HUES48 (cell line): ENCODE measurements at regions not wholly inside any gene's neighbourhood (a gene's known extent, or its start where the extent isn't known, plus 50 kb on each side); places are given as distances from the start of the nearest gene placed in this dataset.

Source experiments
- H3K27ac ChIP-seq: one replicate; pipeline ENCODE4 v1.7.0; 2013; ENCODE audit warnings: low read depth, low read length, inconsistent platforms
- H3K27me3 ChIP-seq: 2 replicates; pipeline ENCODE4 v1.6.1; 2013; ENCODE audit warnings: mild to moderate bottlenecking, low read length; ENCODE audit not compliant: control insufficient read depth, insufficient read depth
- H3K36me3 ChIP-seq: 2 replicates; pipeline ENCODE4 v1.6.1; 2013; ENCODE audit warnings: low read length; ENCODE audit not compliant: control insufficient read depth, insufficient read depth
- H3K4me1 ChIP-seq: 2 replicates; pipeline ENCODE4 v1.6.1; 2013; ENCODE audit warnings: mild to moderate bottlenecking, low read length; ENCODE audit not compliant: control insufficient read depth, insufficient read depth
- H3K4me3 ChIP-seq: 2 replicates; pipeline ENCODE4 v1.5.1; 2013; ENCODE audit warnings: mild to moderate bottlenecking, low read depth, low read length
- H3K9ac ChIP-seq: 2 replicates; pipeline ENCODE4 v1.6.1; 2013; ENCODE audit warnings: mild to moderate bottlenecking, low read depth, low read length, moderate library complexity
- H3K9me3 ChIP-seq: 2 replicates; pipeline ENCODE4 v1.6.1; 2013; ENCODE audit warnings: low read length; ENCODE audit not compliant: control insufficient read depth, insufficient read depth

DNA sequence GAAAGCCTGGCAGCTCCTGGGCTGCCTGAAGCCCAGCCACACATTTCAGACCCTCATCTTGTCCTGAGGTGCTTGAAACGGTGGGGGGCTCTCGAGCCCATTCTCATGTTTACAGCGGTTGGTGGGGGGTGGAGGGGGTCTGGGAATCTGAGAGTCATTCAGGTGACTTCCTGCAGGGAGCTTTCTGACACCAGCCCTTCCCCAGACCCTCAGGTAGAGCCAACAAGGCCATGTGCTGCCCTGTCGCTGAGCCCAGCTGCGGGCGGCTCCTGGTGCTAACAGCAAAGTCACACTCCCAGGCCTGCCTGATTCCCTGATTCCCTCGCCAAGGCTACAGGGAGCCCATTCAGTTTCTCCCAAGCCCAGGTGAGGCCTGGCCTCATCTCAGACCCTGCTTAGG, 324.9 kb upstream of the MEX3C start:
- no peak overlapping the region for H3K9ac ChIP-seq
- H3K4me3 ChIP-seq: no peak overlapping the region
- peaks cover 24% of the 10 kb centered on the region for H3K4me1 ChIP-seq
- H3K36me3 ChIP-seq: no peaks in the 10 kb centered on the region
- no peaks in the 10 kb centered on the region for H3K27me3 ChIP-seq
- no peaks in the 10 kb centered on the region for H3K9me3 ChIP-seq
- peak overlapping the region; percentile 64 for H3K27ac ChIP-seq

DNA sequence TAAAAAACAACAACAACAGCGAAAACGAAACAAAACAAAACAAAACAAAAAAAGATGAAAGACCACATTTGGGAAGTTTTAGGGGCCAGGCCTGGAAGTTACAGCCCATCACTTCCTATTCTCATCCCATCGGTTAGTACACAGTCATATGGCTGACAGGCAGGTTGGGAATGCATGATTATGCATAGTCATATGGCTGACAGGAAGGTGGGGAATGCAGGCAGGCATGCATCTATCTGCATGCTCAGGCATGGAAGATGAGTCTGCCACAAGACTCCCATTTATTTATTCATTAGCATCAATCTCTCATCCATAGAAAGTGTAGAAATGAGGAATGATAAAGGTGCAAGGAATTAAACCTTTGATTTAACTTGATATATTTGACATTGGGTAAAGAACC, 325.3 kb upstream of the MEX3C start:
- no peak overlapping the region for H3K9ac ChIP-seq
- H3K36me3 ChIP-seq: no peaks in the 10 kb centered on the region
- H3K27ac ChIP-seq: peak overlapping the region; percentile 64
- H3K4me3 ChIP-seq: no peak overlapping the region
- H3K9me3 ChIP-seq: no peaks in the 10 kb centered on the region
- H3K27me3 ChIP-seq: no peaks in the 10 kb centered on the region
- peaks cover 24% of the 10 kb centered on the region for H3K4me1 ChIP-seq

DNA sequence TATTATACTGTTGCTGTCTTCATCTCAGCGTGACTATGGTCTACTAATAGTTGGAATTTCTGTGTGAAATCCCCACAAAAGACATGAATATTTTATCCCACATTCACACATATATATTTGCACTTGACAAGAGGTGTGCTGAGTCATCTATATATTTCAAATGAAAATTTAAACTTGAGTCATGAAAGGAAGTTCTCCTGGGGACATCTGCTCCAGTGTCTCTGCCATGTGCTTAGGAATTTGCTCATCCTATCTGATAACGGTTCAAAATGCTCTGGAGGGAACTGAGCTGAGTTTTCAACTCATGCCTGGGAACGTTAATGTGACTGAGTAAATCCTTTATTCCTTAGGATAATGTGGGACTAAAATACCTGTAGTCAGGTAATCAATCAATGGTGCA, 326.2 kb upstream of the MEX3C start:
- Histone ChIP-seq H3K4me1 (peaks cover 24% of the 10 kb centered on the region), H3K9me3 (no peaks in the 10 kb centered on the region), H3K9ac (no peak overlapping the region), H3K27ac (no peak overlapping the region), H3K4me3 (no peak overlapping the region), H3K36me3 (no peaks in the 10 kb centered on the region), H3K27me3 (no peaks in the 10 kb centered on the region)

DNA sequence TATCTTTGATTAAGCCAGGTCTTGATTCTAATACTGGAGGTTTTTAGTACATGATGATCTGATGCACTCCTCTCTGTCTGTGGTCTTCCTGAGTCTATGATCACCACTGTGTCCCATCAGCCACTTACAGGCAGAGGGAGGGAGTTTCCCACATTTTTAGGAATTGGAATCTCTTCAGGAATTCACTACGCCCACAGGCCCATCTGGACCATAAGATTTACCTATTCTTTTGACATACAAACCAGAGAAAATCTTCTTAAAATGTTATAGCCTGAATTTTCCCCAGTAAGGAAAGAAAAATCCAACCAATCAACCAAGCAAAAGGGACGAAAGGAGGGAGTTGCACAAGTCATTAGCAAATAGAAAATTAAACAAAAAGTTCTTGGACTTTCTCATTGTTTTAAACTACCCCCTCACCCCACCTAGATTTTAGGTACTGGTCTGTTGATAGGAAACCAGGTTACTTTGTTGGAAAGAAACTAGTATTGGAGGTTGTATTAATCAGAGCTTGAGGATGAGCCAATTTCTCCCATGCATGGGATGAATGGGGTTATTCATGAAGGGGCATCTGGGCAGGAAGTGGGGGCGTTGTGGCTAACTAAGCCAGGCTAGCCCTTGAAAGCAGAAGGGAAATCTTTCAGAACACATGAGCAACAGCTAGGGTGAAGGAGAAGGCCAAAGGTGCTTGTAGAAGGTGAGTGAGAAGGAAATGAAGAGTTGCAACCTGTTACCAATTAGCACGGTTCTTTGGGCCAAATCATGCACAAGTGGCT, 328.2 kb upstream of the MEX3C start:
- peaks cover 18% of the 10 kb centered on the region for H3K4me1 ChIP-seq
- no peaks in the 10 kb centered on the region for H3K9me3 ChIP-seq
- H3K36me3 ChIP-seq: no peaks in the 10 kb centered on the region
- no peak overlapping the region for H3K9ac ChIP-seq
- no peak overlapping the region for H3K4me3 ChIP-seq
- H3K27me3 ChIP-seq: no peaks in the 10 kb centered on the region
- H3K27ac ChIP-seq: no peak overlapping the region

DNA sequence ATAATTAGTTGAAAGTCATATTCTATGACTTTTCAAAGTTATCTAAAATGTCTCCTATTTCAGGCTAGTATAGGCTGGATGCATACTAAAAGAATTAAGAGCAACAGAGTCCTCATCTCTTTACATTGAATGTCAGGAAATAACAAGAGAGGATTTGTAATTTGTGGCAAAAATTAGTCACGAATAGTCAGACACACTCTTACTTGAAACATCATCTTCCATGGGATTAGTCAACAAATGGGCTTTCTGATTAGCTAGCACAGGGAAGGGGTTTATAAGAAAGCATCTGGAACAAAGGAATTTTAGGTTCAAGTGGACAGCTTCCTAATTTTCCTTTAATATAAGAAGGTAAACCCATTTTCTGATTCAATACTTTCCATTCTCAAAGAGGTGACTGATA, 330.3 kb upstream of the MEX3C start:
- Histone ChIP-seq H3K27ac (no peak overlapping the region), H3K9me3 (no peaks in the 10 kb centered on the region), H3K36me3 (no peaks in the 10 kb centered on the region), H3K27me3 (no peaks in the 10 kb centered on the region), H3K4me3 (no peak overlapping the region), H3K9ac (no peak overlapping the region), H3K4me1 (peaks cover 10% of the 10 kb centered on the region)

DNA sequence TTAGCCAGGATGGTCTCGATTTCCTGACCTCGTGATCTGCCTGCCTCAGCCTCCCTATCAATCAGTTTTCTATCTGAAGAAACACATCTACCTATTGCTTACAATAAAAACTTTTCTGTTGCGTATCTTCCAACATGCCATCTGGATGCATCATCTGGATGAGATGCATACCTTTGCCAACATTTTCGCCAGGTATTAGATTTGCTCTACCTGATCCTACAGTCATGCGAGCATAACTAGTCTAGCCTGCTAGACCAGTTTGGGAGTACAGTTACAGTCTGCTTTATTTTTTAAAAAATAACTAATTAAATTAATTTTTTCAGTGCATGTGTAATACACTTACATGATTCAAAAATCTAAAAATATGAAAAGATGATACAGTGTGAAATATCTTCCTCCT, 334.0 kb upstream of the MEX3C start:
- no peak overlapping the region for H3K9ac ChIP-seq
- H3K4me3 ChIP-seq: no peak overlapping the region
- no peaks in the 10 kb centered on the region for H3K27me3 ChIP-seq
- no peak overlapping the region for H3K27ac ChIP-seq
- no peaks in the 10 kb centered on the region for H3K36me3 ChIP-seq
- H3K9me3 ChIP-seq: no peaks in the 10 kb centered on the region
- 0 out of 2 replicates have a peak, but pooled peaks cover under 1% of the 10 kb centered on the region for H3K4me1 ChIP-seq

DNA sequence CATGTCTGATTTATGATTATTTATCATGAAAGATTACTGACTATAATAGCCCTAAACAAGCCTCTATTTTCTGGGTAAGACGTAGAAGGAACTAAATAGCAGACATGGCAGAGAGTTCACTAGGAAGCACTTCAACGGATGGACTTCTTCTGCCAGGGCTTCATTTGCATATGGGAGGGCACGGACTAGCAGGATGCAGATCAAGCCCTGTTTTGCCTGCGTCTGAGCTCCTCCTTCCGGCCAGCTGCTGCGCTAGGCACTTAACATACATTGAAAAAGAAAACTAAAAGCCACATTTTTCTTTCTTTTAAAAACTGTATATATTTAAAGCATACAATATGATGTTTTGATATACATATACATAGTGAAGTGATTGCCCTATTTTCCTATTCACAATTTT, 340.0 kb upstream of the MEX3C start:
- H3K9ac ChIP-seq: no peak overlapping the region
- H3K27ac ChIP-seq: no peak overlapping the region
- no peaks in the 10 kb centered on the region for H3K36me3 ChIP-seq

DNA sequence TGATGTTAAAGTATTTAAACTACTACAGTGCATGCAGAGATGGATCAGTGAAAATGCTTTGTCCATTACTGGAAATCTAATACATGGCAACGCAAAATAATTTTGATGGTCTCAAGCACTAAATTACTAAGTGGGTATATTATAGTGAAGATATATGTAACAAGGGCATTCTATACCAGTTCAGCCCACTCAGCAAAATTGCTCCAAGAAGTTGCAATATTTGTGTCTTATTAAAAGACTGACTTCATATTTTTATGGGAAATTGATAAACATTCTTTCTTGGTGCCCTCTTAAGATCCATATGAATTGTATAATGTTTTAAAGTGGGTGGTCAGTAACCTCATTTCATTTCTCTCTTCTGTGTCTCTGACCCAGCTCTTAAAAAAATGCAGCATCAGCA, 343.1 kb upstream of the MEX3C start:
- Histone ChIP-seq H3K9me3 (no peaks in the 10 kb centered on the region), H3K27me3 (no peaks in the 10 kb centered on the region), H3K4me1 (peaks cover 10% of the 10 kb centered on the region; the same call in 1 of the 2 replicates), H3K4me3 (no peak overlapping the region), H3K36me3 (no peaks in the 10 kb centered on the region), H3K27ac (no peak overlapping the region), H3K9ac (no peak overlapping the region)

More for the DNA sequence above, 340.0 kb upstream of the MEX3C start:
- H3K4me3 ChIP-seq: no peak overlapping the region
- H3K9me3 ChIP-seq: no peaks in the 10 kb centered on the region
- no peaks in the 10 kb centered on the region for H3K27me3 ChIP-seq
- peaks cover 10% of the 10 kb centered on the region; the same call in 1 of the 2 replicates for H3K4me1 ChIP-seq

DNA sequence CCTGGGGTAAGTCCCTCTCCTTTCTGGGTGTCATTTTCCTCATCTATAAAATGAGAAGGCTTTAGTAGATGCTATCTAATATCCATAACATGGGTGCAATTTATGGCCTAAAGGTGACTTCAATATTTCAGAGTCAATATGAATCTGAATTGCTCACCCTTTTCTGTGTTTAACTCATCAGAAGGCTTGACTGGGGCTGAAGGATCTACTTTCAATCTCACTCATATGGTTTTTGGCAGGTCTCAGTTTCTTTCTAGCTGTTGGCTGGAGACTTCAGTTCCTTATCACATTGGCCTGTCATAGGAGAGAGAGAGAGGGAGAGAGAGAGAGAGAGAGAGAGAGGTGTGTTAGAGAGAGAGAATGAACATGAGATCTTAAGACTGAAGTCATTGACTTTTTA, 343.7 kb upstream of the MEX3C start:
- Histone ChIP-seq H3K4me3 (no peak overlapping the region), H3K27ac (no peak overlapping the region), H3K36me3 (no peaks in the 10 kb centered on the region), H3K9ac (no peak overlapping the region), H3K9me3 (no peaks in the 10 kb centered on the region), H3K4me1 (peaks cover 10% of the 10 kb centered on the region; the same call in 1 of the 2 replicates), H3K27me3 (no peaks in the 10 kb centered on the region)

DNA sequence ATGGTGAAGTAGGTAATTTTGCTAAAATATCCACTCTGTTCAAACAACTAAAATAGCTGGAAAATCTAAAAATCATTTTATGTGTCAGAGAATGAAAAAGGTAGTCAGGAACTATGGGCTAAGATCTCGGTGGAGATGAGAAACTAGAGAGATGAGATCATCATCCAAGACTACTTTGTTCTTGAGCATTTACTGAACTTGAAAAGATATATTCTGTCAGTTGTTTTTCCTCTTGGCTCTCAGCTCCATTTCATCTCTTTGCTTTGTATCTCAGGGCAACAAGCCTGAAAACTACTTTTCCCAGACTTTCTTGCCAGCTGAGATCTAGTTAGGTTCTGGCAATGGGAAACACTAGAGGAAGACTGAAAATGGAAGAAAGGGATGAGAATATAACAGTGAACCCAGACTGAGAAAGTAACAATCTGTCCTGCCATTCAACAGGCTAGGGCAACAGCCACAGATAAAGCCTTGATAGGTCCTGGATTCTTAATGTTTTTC, 346.2 kb upstream of the MEX3C start:
- Histone ChIP-seq H3K4me1 (no peaks in the 10 kb centered on the region), H3K9me3 (no peaks in the 10 kb centered on the region), H3K9ac (no peak overlapping the region), H3K4me3 (no peak overlapping the region), H3K36me3 (no peaks in the 10 kb centered on the region), H3K27ac (no peak overlapping the region), H3K27me3 (no peaks in the 10 kb centered on the region)

DNA sequence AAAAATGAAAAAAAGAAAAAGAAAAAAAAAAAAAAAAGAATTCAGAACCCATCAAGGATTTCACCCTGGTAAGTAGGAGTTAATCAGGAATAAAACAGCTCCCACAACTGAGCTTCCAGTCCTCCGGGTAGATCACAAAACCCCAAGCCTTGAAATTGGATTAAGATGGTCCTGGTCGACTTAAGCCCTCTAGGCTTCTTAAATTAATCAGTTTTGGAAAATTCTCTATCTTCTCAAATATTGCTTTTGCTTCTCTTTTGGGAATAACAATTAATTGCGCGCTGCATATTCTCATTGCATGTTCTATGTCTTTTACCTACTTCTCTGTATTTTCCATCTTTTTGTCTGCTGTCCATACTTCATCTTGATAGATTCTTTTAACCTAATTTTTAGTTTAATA, 348.0 kb upstream of the MEX3C start:
- no peaks in the 10 kb centered on the region for H3K4me1 ChIP-seq
- H3K9me3 ChIP-seq: no peaks in the 10 kb centered on the region
- no peak overlapping the region for H3K4me3 ChIP-seq
- H3K9ac ChIP-seq: no peak overlapping the region
- no peak overlapping the region for H3K27ac ChIP-seq
- no peaks in the 10 kb centered on the region for H3K27me3 ChIP-seq
- H3K36me3 ChIP-seq: no peaks in the 10 kb centered on the region
